Progenitor cell of endocrine pancreas (in vitro differentiated cells): ENCODE measurements at regions not wholly inside any gene's neighbourhood (a gene's known extent, or its start where the extent isn't known, plus 50 kb on each side); places are given as distances from the start of the nearest gene placed in this dataset.

Experiments
- DNase-seq: peaks from one replicate; pipeline ENCODE4 v3.0.0; 2021; ENCODE audit warnings: low spot score; ENCODE audit not compliant: unreplicated experiment
- H3K27ac Mint-ChIP-seq: 2 replicates; pipeline ENCODE4 v1.8.0; 2021; ENCODE audit warnings: mild to moderate bottlenecking, moderate library complexity, mixed read lengths
- H3K27me3 Mint-ChIP-seq: 2 replicates; pipeline ENCODE4 v1.8.0; 2021; ENCODE audit warnings: mixed read lengths
- H3K36me3 Mint-ChIP-seq: 2 replicates; pipeline ENCODE4 v1.8.0; 2022; ENCODE audit warnings: mixed read lengths; ENCODE audit not compliant: insufficient read depth
- H3K4me1 Mint-ChIP-seq: 2 replicates; pipeline ENCODE4 v1.8.0; 2021; ENCODE audit warnings: low read depth, mixed read lengths
- H3K4me3 Mint-ChIP-seq: 2 replicates; pipeline ENCODE4 v1.8.0; 2021; ENCODE audit warnings: low read depth, mild to moderate bottlenecking, moderate library complexity, mixed read lengths
- H3K9me3 Mint-ChIP-seq: 2 replicates; pipeline ENCODE4 v1.8.0; 2021; ENCODE audit warnings: low read depth, mixed read lengths
- TF ChIP-seq, protein P1 (sequence below): fragments of 200-600 bp; sonication (generic); IDR thresholded peaks from one replicate; pipeline ENCODE4 v1.5.0; 2021; ENCODE audit warnings: antibody characterized with exemption, mild to moderate bottlenecking; ENCODE audit not compliant: unreplicated experiment

- Mint-ChIP-seq H3K27ac (no peak overlapping the region), H3K4me1 (no peaks in the 10 kb centered on the region), H3K27me3 (peaks cover 29% of the 10 kb centered on the region), H3K9me3 (no peaks in the 10 kb centered on the region), H3K36me3 (no peaks in the 10 kb centered on the region), H3K4me3 (no peak overlapping the region)
- TF ChIP-seq, protein P1, sequence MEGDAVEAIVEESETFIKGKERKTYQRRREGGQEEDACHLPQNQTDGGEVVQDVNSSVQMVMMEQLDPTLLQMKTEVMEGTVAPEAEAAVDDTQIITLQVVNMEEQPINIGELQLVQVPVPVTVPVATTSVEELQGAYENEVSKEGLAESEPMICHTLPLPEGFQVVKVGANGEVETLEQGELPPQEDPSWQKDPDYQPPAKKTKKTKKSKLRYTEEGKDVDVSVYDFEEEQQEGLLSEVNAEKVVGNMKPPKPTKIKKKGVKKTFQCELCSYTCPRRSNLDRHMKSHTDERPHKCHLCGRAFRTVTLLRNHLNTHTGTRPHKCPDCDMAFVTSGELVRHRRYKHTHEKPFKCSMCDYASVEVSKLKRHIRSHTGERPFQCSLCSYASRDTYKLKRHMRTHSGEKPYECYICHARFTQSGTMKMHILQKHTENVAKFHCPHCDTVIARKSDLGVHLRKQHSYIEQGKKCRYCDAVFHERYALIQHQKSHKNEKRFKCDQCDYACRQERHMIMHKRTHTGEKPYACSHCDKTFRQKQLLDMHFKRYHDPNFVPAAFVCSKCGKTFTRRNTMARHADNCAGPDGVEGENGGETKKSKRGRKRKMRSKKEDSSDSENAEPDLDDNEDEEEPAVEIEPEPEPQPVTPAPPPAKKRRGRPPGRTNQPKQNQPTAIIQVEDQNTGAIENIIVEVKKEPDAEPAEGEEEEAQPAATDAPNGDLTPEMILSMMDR: no peak
- DNase-seq: no peak
Measured at GRCh38 chr10:128727114-128727513, 600.9 kb upstream of the MKI67 start.

GRCh38 chr10:128729910-128730420 is 603.7 kb upstream of the MKI67 start:
- Mint-ChIP-seq H3K4me3 (no peak overlapping the region), H3K9me3 (no peaks in the 10 kb centered on the region), H3K27me3 (peaks cover 37% of the 10 kb centered on the region), H3K27ac (no peak overlapping the region), H3K36me3 (no peaks in the 10 kb centered on the region), H3K4me1 (no peaks in the 10 kb centered on the region)
- DNase-seq: no peak
- TF ChIP-seq, protein P1: no peak

DNA sequence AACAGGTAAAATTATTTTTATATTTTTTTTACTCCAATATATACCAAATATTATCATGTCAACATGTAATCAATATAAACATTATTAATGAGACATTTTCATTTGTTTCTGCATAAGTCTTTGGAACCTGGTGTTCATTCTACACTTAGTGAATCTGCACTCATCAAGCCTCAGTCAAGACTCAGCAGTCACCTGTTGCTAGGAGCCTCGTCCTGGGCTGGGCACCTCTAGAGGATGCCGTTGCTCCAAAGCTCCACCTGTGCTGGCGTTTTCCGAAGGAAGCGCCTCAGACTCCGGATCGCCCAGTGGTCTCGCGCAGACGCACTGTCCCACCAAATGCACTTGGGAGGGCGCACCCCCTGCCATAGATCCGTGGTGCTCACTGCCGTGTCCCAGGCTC is 604.7 kb upstream of the MKI67 start:
- H3K36me3 Mint-ChIP-seq: no peaks in the 10 kb centered on the region
- no peak for DNase-seq
- no peak overlapping the region for H3K4me3 Mint-ChIP-seq
- TF ChIP-seq, protein P1: no peak
- no peaks in the 10 kb centered on the region for H3K4me1 Mint-ChIP-seq
- H3K9me3 Mint-ChIP-seq: no peaks in the 10 kb centered on the region
- peaks cover 38% of the 10 kb centered on the region for H3K27me3 Mint-ChIP-seq
- no peak overlapping the region for H3K27ac Mint-ChIP-seq

DNA sequence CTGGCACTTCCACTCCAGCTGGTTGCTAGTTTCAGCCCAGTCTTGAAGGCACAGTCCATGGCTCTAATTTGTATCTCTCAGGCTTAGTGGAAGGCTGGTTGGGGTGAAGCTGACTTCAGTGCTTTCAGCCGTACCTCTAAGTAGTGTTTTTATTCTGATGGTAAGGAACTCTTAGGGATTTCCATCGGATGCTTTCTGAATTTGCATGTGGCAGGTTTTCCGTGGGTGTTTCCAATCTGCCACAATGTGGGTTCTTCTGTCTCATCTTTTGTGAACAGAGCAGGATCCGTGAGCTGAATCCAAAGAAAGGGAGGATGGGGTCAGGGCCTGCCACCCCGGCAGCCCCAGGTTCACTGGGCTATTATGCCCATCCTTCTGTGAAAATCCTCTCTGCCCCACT is 607.9 kb upstream of the MKI67 start:
- H3K27ac Mint-ChIP-seq: no peak overlapping the region
- TF ChIP-seq, protein P1: no peak

GRCh38 chr10:128734734-128735133 is 608.5 kb upstream of the MKI67 start:
- Mint-ChIP-seq H3K9me3 (no peaks in the 10 kb centered on the region), H3K36me3 (no peaks in the 10 kb centered on the region), H3K4me1 (no peaks in the 10 kb centered on the region), H3K27ac (no peak overlapping the region), H3K27me3 (peaks cover 24% of the 10 kb centered on the region), H3K4me3 (no peak overlapping the region)
- TF ChIP-seq, protein P1: no peak
- no peak for DNase-seq

More for the DNA sequence above, 607.9 kb upstream of the MKI67 start:
- Mint-ChIP-seq H3K36me3 (no peaks in the 10 kb centered on the region), H3K9me3 (no peaks in the 10 kb centered on the region), H3K27me3 (peaks cover 22% of the 10 kb centered on the region), H3K4me3 (no peak overlapping the region), H3K4me1 (no peaks in the 10 kb centered on the region)
- DNase-seq: no peak
